ENCODE measurements at regions not wholly inside any gene's neighbourhood (a gene's known extent, or its start where the extent isn't known, plus 50 kb on each side); places are given as distances from the start of the nearest gene placed in this dataset.

DNA sequence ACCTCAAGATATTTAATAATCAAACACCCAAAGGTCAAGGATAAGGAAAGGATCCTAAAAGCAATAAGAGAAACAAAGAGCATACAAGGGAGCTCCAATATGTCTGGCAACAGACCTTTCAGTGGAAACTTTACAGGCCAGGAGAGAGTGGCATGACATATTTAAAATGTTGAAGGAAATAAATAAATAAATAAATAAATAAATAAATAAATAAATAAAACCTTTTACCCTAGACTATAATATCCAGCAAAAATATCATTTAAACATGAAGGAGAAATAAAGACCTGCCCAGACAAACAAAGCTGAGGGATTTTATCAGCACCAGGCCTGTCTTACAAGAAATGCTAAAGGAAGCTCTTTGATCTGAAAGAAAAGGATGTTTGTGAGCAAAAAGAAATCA, 367.8 kb upstream of the PBX1 start:
- no peaks in the 10 kb centered on the region for H3K4me1 ChIP-seq (ENCODE audit: control insufficient read depth, insufficient read depth, low read length)
- POLR2A ChIA-PET: no interaction called here
- H3K4me3 ChIP-seq (ENCODE audit: low read depth, low read length): no peak overlapping the region
- no peaks in the 10 kb centered on the region for H3K9me3 ChIP-seq (ENCODE audit: control insufficient read depth, insufficient read depth, low read depth, low read length)
- CTCF ChIA-PET: interaction anchor here (0.7 kb wide), 1 partner anchor 558 kb away, joined by 7 read pairs; no protein-coding TSS in a partner anchor
- H3K36me3 ChIP-seq (ENCODE audit: control insufficient read depth in 2 of 2, insufficient read depth in 1 of 2, low read length in 2 of 2): no peaks in the 10 kb centered on the region
- no peak overlapping the region for H3K27ac ChIP-seq (ENCODE audit: extremely low read depth, low read depth, low read length)
- TF ChIP-seq, protein P1, sequence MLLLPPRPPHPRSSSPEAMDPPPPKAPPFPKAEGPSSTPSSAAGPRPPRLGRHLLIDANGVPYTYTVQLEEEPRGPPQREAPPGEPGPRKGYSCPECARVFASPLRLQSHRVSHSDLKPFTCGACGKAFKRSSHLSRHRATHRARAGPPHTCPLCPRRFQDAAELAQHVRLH (tag by site-specific recombination; IDR thresholded peaks at IDR 0.05): 0 out of 2 replicates have a peak, but pooled peaks have one; percentile 21
- peak; percentile 80 for TF ChIP-seq ZNF426 (tag by site-specific recombination; IDR thresholded peaks at IDR 0.05)
- TF ChIP-seq, protein P2, sequence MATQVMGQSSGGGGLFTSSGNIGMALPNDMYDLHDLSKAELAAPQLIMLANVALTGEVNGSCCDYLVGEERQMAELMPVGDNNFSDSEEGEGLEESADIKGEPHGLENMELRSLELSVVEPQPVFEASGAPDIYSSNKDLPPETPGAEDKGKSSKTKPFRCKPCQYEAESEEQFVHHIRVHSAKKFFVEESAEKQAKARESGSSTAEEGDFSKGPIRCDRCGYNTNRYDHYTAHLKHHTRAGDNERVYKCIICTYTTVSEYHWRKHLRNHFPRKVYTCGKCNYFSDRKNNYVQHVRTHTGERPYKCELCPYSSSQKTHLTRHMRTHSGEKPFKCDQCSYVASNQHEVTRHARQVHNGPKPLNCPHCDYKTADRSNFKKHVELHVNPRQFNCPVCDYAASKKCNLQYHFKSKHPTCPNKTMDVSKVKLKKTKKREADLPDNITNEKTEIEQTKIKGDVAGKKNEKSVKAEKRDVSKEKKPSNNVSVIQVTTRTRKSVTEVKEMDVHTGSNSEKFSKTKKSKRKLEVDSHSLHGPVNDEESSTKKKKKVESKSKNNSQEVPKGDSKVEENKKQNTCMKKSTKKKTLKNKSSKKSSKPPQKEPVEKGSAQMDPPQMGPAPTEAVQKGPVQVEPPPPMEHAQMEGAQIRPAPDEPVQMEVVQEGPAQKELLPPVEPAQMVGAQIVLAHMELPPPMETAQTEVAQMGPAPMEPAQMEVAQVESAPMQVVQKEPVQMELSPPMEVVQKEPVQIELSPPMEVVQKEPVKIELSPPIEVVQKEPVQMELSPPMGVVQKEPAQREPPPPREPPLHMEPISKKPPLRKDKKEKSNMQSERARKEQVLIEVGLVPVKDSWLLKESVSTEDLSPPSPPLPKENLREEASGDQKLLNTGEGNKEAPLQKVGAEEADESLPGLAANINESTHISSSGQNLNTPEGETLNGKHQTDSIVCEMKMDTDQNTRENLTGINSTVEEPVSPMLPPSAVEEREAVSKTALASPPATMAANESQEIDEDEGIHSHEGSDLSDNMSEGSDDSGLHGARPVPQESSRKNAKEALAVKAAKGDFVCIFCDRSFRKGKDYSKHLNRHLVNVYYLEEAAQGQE (tag by site-specific recombination; IDR thresholded peaks at IDR 0.05): peak; percentile 17; the same call in 1 of the 2 replicates
- peak; percentile 42; the same call in 1 of the 2 replicates for TF ChIP-seq ZNF501 (tag by site-specific recombination; IDR thresholded peaks at IDR 0.05)
- peak; percentile 80 for TF ChIP-seq ZNF140 (tag by site-specific recombination; IDR thresholded peaks at IDR 0.05)
- TF ChIP-seq ZNF266 (tag by site-specific recombination; IDR thresholded peaks at IDR 0.05; ENCODE audit: low read depth): peak; percentile 57; the same call in 1 of the 2 replicates
- TF ChIP-seq ZNF555 (tag by site-specific recombination; conservative IDR thresholded peaks at IDR 0.05): peak; percentile 78
- no peak for TF ChIP-seq ZNF174 (tag by site-specific recombination; IDR thresholded peaks at IDR 0.05)
- TF ChIP-seq ZNF560 (tag by site-specific recombination; IDR thresholded peaks at IDR 0.05; ENCODE audit: borderline replicate concordance): peak; percentile 45; the same call in 1 of the 2 replicates
- TF ChIP-seq, protein P3, sequence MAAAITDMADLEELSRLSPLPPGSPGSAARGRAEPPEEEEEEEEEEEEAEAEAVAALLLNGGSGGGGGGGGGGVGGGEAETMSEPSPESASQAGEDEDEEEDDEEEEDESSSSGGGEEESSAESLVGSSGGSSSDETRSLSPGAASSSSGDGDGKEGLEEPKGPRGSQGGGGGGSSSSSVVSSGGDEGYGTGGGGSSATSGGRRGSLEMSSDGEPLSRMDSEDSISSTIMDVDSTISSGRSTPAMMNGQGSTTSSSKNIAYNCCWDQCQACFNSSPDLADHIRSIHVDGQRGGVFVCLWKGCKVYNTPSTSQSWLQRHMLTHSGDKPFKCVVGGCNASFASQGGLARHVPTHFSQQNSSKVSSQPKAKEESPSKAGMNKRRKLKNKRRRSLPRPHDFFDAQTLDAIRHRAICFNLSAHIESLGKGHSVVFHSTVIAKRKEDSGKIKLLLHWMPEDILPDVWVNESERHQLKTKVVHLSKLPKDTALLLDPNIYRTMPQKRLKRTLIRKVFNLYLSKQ (tag by site-specific recombination; IDR thresholded peaks at IDR 0.05; ENCODE audit: borderline replicate concordance): 0 out of 2 replicates have a peak, but pooled peaks have one; percentile 39
- TF ChIP-seq ZNF621 (tag by site-specific recombination; IDR thresholded peaks at IDR 0.05): no peak
- TF ChIP-seq, protein P4, sequence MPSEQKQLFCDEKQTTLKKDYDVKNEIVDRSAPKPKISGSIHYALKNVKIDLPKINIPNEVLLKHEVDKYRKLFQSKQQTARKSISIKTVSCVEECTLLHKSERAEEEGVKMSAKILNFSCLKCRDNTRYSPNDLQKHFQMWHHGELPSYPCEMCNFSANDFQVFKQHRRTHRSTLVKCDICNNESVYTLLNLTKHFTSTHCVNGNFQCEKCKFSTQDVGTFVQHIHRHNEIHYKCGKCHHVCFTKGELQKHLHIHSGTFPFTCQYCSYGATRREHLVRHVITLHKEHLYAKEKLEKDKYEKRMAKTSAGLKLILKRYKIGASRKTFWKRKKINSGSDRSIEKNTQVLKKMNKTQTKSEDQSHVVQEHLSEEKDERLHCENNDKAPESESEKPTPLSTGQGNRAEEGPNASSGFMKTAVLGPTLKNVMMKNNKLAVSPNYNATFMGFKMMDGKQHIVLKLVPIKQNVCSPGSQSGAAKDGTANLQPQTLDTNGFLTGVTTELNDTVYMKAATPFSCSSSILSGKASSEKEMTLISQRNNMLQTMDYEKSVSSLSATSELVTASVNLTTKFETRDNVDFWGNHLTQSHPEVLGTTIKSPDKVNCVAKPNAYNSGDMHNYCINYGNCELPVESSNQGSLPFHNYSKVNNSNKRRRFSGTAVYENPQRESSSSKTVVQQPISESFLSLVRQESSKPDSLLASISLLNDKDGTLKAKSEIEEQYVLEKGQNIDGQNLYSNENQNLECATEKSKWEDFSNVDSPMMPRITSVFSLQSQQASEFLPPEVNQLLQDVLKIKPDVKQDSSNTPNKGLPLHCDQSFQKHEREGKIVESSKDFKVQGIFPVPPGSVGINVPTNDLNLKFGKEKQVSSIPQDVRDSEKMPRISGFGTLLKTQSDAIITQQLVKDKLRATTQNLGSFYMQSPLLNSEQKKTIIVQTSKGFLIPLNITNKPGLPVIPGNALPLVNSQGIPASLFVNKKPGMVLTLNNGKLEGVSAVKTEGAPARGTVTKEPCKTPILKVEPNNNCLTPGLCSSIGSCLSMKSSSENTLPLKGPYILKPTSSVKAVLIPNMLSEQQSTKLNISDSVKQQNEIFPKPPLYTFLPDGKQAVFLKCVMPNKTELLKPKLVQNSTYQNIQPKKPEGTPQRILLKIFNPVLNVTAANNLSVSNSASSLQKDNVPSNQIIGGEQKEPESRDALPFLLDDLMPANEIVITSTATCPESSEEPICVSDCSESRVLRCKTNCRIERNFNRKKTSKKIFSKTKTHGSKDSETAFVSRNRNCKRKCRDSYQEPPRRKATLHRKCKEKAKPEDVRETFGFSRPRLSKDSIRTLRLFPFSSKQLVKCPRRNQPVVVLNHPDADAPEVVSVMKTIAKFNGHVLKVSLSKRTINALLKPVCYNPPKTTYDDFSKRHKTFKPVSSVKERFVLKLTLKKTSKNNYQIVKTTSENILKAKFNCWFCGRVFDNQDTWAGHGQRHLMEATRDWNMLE (tag by site-specific recombination; conservative IDR thresholded peaks at IDR 0.05; ENCODE audit: low read depth): peak; percentile 77; the same call in 1 of the 2 replicates
- no peak for TF ChIP-seq GLIS2 (tag by site-specific recombination; IDR thresholded peaks at IDR 0.05)
- 0 out of 2 replicates have a peak, but pooled peaks have one; percentile 46 for TF ChIP-seq ZNF202 (tag by site-specific recombination; IDR thresholded peaks at IDR 0.05; ENCODE audit: borderline replicate concordance)
- TF ChIP-seq ZNF623 (tag by site-specific recombination; IDR thresholded peaks at IDR 0.05): peak; percentile 62
- TF ChIP-seq, protein P5, sequence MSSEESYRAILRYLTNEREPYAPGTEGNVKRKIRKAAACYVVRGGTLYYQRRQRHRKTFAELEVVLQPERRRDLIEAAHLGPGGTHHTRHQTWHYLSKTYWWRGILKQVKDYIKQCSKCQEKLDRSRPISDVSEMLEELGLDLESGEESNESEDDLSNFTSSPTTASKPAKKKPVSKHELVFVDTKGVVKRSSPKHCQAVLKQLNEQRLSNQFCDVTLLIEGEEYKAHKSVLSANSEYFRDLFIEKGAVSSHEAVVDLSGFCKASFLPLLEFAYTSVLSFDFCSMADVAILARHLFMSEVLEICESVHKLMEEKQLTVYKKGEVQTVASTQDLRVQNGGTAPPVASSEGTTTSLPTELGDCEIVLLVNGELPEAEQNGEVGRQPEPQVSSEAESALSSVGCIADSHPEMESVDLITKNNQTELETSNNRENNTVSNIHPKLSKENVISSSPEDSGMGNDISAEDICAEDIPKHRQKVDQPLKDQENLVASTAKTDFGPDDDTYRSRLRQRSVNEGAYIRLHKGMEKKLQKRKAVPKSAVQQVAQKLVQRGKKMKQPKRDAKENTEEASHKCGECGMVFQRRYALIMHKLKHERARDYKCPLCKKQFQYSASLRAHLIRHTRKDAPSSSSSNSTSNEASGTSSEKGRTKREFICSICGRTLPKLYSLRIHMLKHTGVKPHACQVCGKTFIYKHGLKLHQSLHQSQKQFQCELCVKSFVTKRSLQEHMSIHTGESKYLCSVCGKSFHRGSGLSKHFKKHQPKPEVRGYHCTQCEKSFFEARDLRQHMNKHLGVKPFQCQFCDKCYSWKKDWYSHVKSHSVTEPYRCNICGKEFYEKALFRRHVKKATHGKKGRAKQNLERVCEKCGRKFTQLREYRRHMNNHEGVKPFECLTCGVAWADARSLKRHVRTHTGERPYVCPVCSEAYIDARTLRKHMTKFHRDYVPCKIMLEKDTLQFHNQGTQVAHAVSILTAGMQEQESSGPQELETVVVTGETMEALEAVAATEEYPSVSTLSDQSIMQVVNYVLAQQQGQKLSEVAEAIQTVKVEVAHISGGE (tag by site-specific recombination; conservative IDR thresholded peaks at IDR 0.05; ENCODE audit: low read depth): peak; percentile 74
- TF ChIP-seq EGR2 (tag by site-specific recombination; IDR thresholded peaks at IDR 0.05; ENCODE audit: low read depth): no peak
- peak; percentile 25 for TF ChIP-seq ZNF654 (tag by site-specific recombination; IDR thresholded peaks at IDR 0.05; ENCODE audit: low read depth)
- 0 out of 2 replicates have a peak, but pooled peaks have one; percentile 45 for TF ChIP-seq ZNF354C (tag by site-specific recombination; IDR thresholded peaks at IDR 0.05; ENCODE audit: borderline replicate concordance, low read depth)
- peak; percentile 82; the same call in 1 of the 2 replicates for TF ChIP-seq ZNF394 (tag by site-specific recombination; IDR thresholded peaks at IDR 0.05; ENCODE audit: borderline replicate concordance)
- TF ChIP-seq ZNF248 (tag by site-specific recombination; IDR thresholded peaks at IDR 0.05): no peak
- peak; percentile 49; the same call in 1 of the 2 replicates for TF ChIP-seq ZBTB8A (tag by site-specific recombination; IDR thresholded peaks at IDR 0.05)

Data from HEK293 (cell line).